DOHH2 (cell line): ENCODE measurements at regions not wholly inside any gene's neighbourhood (a gene's known extent, or its start where the extent isn't known, plus 50 kb on each side); places are given as distances from the start of the nearest gene placed in this dataset.

Experiments used
- EZH2phosphoT487 ChIP-seq: fragments of 200-600 bp; sonication (generic); IDR thresholded peaks from 2 replicates; pipeline ENCODE4 v1.6.1; 2017; ENCODE audit warnings: borderline replicate concordance, mild to moderate bottlenecking, antibody characterized with exemption, low read length, moderate library complexity, mixed read lengths
- TF ChIP-seq, protein P1 (sequence below): fragments of 200-600 bp; sonication (generic); IDR thresholded peaks from one replicate; pipeline ENCODE4 v1.5.1; 2014; ENCODE audit warnings: antibody characterized with exemption, mild to moderate bottlenecking, low read depth, low read length; ENCODE audit not compliant: poor library complexity, severe bottlenecking

DNA sequence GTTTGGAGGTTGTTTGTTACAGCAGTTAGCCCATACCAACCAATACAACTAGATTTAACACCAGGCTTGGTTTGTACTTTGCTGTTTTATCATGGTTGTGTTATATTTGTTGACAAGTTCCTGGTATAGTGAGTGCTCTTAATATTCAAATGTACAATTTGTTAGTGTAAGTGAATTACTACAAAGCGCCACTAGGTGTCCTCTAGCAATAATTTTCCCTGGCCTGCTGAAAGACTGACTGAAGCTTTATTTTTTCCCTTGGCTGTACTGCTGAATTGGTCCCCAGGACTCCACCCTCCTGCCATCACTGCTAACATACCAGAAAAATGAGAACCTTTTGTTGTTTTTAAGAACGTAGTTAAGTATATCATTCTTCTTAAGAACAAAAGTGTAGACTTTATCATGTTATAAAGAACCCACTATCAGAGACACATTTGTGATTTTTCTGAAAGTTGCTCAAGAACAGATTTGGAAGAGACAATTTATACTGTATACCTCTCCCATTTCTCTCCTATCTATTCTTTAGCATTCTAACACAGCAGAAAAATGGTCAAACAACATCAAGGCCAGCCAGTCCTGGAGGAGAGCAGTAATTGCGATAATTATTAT is 75.3 kb upstream of the FAR2 start:
- TF ChIP-seq, protein P1, sequence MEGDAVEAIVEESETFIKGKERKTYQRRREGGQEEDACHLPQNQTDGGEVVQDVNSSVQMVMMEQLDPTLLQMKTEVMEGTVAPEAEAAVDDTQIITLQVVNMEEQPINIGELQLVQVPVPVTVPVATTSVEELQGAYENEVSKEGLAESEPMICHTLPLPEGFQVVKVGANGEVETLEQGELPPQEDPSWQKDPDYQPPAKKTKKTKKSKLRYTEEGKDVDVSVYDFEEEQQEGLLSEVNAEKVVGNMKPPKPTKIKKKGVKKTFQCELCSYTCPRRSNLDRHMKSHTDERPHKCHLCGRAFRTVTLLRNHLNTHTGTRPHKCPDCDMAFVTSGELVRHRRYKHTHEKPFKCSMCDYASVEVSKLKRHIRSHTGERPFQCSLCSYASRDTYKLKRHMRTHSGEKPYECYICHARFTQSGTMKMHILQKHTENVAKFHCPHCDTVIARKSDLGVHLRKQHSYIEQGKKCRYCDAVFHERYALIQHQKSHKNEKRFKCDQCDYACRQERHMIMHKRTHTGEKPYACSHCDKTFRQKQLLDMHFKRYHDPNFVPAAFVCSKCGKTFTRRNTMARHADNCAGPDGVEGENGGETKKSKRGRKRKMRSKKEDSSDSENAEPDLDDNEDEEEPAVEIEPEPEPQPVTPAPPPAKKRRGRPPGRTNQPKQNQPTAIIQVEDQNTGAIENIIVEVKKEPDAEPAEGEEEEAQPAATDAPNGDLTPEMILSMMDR = peak; percentile 62
- TF ChIP-seq EZH2phosphoT487 = no peak
